GM18505 (cell line): ENCODE measurements at regions not wholly inside any gene's neighbourhood (a gene's known extent, or its start where the extent isn't known, plus 50 kb on each side); places are given as distances from the start of the nearest gene placed in this dataset.

Source experiments
- ATAC-seq: cut with Tn5 transposase; IDR thresholded peaks from one replicate; pipeline ENCODE4 v1.9.1; 2021; ENCODE audit not compliant: unreplicated experiment
- POLR2A ChIP-seq: IDR thresholded peaks from 4 replicates; pipeline ENCODE4 v1.6.1; 2011; ENCODE audit warnings: borderline replicate concordance; ENCODE audit not compliant: insufficient read depth, insufficient read length; ENCODE audit errors: extremely low read depth

DNA sequence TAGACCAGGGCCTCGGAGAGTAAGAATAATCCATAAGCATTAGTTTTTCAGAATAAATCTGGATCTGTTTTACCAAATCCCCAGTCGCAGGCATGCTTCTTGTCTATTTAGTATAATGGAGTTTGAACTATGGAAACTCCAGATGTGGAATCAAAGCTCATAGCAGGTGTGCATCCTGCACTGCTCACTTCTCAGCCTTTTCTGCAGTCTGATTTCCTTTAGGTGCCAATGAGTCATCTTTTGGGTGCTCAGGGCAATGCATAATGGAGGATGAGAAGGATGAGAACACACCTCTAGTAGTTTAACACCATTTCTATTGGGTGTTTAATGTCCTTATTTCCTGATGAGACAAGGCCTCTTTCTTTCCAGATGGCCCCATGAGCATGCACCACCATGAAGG is 961.2 kb downstream of the TMEM121 start:
- ATAC-seq, result no peak
- no peak for TF ChIP-seq POLR2A

- no peak for TF ChIP-seq POLR2A
- ATAC-seq, result no peak
Observed at GRCh38 chr14:106488291-106488690, 961.9 kb downstream of the TMEM121 start.

- TF ChIP-seq POLR2A, result no peak
- no peak for ATAC-seq
Observed at GRCh38 chr14:106489112-106489881, 962.9 kb downstream of the TMEM121 start.

DNA sequence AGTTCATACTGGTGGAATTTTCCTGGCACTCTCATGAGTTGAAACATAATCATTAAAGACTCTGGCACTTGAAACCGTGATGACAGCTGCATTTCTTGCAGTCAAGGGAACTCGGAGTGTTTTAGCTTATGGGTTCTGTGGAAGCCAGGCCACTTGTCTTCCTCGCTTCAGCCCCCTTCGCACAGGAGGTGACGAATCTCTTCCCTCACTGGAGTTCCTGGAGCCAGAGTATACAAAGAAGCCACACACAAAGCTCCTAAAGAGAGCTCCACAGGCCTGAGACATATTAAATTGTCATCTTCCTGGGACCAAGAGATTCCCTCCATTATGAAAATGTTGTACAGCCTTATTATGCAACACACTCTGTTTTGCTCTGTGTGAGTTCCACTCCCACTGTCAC is 964.1 kb downstream of the TMEM121 start:
- no peak for TF ChIP-seq POLR2A

GRCh38 chr14:106491851-106492250 is 965.5 kb downstream of the TMEM121 start:
- TF ChIP-seq POLR2A, result no peak
- ATAC-seq, result no peak

More for the DNA sequence above, 964.1 kb downstream of the TMEM121 start:
- no peak for ATAC-seq

DNA sequence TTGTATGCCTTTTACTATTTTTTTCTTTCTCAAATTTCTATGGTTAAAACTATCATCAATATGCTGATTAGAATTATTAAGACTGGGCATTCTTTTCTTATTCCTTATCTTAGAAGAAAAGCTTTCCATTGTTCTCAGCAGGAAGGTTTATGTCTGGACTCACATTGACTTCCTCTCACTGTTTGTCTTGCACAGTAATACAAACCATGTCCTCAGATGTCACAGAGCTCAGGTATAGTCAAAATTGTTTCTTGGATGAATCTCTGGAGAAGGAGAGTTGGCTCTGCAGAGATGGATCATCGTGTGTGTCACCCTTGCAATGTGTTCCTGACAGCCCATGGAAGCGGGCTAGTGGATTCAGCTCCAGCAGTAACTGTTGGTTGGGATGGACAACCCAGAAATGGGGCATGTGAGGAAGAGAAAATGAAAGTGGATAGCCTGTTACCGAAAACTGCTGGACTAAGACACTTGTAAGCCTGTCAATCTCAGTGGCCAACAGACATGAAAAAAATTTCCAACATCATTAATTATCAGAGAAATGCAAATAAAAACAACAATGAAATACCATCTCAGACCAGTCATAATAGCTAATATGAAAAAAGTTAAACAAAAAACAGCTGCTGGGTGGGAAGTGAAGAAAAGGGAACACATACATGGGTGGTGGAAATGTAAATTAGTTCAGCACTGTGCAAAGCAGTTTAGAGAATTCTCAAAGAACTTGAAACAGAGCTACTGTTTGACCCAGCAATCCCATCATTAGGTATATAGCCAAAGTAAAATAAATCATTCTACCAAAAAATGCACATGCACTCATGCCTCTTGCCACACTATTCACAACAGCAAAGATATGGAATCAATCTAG is 967.8 kb downstream of the TMEM121 start:
- ATAC-seq, result no peak
- no peak for TF ChIP-seq POLR2A

GRCh38 chr14:106500571-106500970 is 974.2 kb downstream of the TMEM121 start:
- TF ChIP-seq POLR2A, result no peak
- no peak for ATAC-seq

DNA sequence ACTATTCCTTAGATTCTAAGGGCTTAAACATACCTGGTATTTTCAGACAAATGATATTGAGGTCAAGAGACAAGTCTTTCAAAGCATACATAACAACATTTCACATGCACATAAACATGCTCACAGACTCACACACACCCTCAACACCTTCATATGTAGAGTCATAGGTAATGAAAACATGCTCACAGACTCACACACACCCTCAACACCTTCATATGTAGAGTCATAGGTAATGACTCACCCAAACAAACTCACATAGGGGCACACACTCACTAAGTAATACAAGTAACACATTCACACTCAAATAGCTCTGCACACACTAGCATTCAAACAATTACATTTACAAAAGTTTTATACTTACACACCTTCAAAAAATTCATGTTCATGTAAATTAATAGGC is 975.5 kb downstream of the TMEM121 start:
- no peak for TF ChIP-seq POLR2A
- no peak for ATAC-seq

DNA sequence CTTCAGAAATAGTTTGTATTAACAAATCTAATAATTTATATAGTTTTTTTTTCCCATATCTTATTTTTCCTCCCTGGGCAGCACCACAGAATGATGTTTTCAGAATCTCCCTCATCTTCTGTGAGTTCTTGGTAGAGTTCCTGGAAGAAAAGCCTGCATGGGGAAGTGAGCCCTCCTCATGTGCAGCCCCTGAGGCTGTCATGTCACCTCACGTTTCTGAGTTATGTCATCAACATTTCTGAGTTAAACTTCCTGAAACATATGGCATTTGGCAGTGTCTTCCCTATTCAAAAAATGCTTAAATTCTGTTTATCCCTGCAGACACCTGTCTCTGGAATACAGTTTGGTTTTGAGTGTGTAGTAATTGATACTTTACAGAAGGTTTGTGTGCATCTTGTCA is 979.0 kb downstream of the TMEM121 start:
- no peak for ATAC-seq
- TF ChIP-seq POLR2A, result no peak

- ATAC-seq, result no peak
- no peak for TF ChIP-seq POLR2A
Observed at GRCh38 chr14:106506881-106507305, 980.5 kb downstream of the TMEM121 start.

DNA sequence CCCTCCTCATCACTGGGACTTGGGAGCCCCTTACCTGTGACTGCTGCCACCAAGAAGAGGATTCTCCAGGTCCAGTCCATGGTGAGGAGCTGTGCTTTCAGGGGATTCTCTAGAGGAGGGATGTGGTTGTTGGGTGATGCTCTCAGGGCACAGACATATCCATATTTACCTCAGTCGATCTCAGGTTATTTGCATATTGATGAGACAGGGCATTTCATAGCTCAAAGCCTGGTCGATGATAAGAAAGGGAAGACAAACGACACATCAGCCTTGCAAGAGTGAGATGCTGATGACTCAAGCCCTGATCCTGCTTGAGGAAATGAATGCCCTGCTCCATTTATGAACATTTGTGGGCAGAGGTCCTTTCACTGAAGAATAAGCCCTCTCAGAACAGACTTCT is 981.0 kb downstream of the TMEM121 start:
- ATAC-seq, result no peak
- TF ChIP-seq POLR2A, result no peak

GRCh38 chr14:106508216-106508615 is 981.8 kb downstream of the TMEM121 start:
- TF ChIP-seq POLR2A, result no peak
- ATAC-seq, result no peak

GRCh38 chr14:106509176-106509575 is 982.8 kb downstream of the TMEM121 start:
- no peak for TF ChIP-seq POLR2A

DNA sequence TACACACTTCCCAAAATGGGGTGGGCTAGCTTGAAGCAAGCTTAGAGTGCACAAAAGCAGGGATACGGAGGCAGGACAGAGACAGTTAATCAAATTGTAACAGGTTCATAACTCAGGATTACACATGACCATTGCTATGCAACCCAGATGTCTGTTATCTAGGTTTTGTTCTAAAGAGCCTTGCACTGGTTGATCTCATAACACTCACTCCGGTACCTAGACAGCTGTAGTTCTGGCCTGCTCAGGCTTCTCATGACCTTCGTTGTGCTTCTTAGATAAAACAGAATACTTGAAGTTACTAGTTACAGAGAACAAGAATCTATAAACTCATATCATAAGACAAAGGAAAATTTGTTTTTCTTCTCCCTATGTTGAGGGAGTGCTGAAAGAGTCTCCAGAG is 983.4 kb downstream of the TMEM121 start:
- ATAC-seq, result no peak
- TF ChIP-seq POLR2A, result no peak

More at GRCh38 chr14:106509176-106509575, 982.8 kb downstream of the TMEM121 start:
- ATAC-seq, result no peak
